H1 (cell line): ENCODE measurements at regions not wholly inside any gene's neighbourhood (a gene's known extent, or its start where the extent isn't known, plus 50 kb on each side); places are given as distances from the start of the nearest gene placed in this dataset.

Experiments used
- CTCF ChIA-PET: fragments of 300-600 bp; sonication (Branson Sonifier 250); formaldehyde crosslinking; loops from one replicate; lab custom pipeline; 2021; ENCODE audit not compliant: partially characterized antibody; lab: Charles Lee
- POLR2A ChIA-PET: fragments of 300-600 bp; sonication (Branson Sonifier 250); formaldehyde crosslinking; loops from one replicate; lab custom pipeline; 2021; ENCODE audit warnings: inconsistent platforms; ENCODE audit not compliant: partially characterized antibody; lab: Charles Lee
- DNase-seq, 2 experiments: peaks; one replicate each; pipeline versions ENCODE4 v3.0.0 to v3.0.0-alpha.2; 2010 to 2022; ENCODE audit warnings: low spot score in 2 of 2, low read depth in 1 of 2, mixed read lengths in 1 of 2
- FAIRE-seq: peaks from 2 replicates; lab custom pipeline; 2011; peaks lifted over from hg19 to GRCh38; lab: Jason Lieb, UNC
- H2AFZ ChIP-seq: 2 replicates; pipeline ENCODE4 v1.8.1; 2012; ENCODE audit warnings: low read length, inconsistent platforms
- H2AK5ac ChIP-seq: 2 replicates; pipeline ENCODE4 v1.6.1; 2013; ENCODE audit warnings: low read depth, low read length
- H2BK120ac ChIP-seq: replicated peaks from 2 replicates; pipeline ENCODE3; 2013; ENCODE audit warnings: low read depth, low read length, inconsistent platforms
- H2BK12ac ChIP-seq: 2 replicates; pipeline ENCODE4 v1.6.1; 2013; ENCODE audit warnings: low read depth, low read length
- H2BK15ac ChIP-seq: 2 replicates; pipeline ENCODE4 v1.6.1; 2013; ENCODE audit warnings: low read length
- H2BK20ac ChIP-seq: 2 replicates; pipeline ENCODE4 v1.6.1; 2013; ENCODE audit warnings: low read length
- H2BK5ac ChIP-seq: 2 replicates; pipeline ENCODE4 v1.6.1; 2013; ENCODE audit warnings: low read depth, low read length
- H3K14ac ChIP-seq: 2 replicates; pipeline ENCODE4 v1.6.1; 2013; ENCODE audit warnings: inconsistent platforms; ENCODE audit not compliant: insufficient read length
- H3K18ac ChIP-seq: 2 replicates; pipeline ENCODE4 v1.6.1; 2013; ENCODE audit warnings: low read length; ENCODE audit errors: extremely low read depth
- H3K23ac ChIP-seq: 2 replicates; pipeline ENCODE4 v1.6.1; 2013; ENCODE audit warnings: inconsistent platforms; ENCODE audit not compliant: insufficient read length
- H3K23me2 ChIP-seq: 2 replicates; pipeline ENCODE4 v1.6.1; 2013; ENCODE audit warnings: low read depth, low read length
- H3K27ac ChIP-seq: 2 replicates; pipeline ENCODE4 v1.6.1; 2011; ENCODE audit warnings: low read depth, low read length, inconsistent platforms
- H3K27me3 ChIP-seq, 4 experiments: replicated peaks in 1 of 4; 1 replicate in 1 of 4; 2 replicates in 3 of 4; pipeline versions ENCODE4 v1.6.1 to v1.8.1; 2011 to 2013; ENCODE audit warnings: low read length in 3 of 4, mild to moderate bottlenecking in 3 of 4, inconsistent platforms in 2 of 4, mixed read lengths in 2 of 4, moderate library complexity in 1 of 4; ENCODE audit not compliant: control insufficient read depth in 3 of 4, insufficient read depth in 3 of 4; ENCODE audit errors: extremely low read depth in 1 of 4
- H3K36me3 ChIP-seq, 4 experiments: 2 replicates each; pipeline versions ENCODE4 v1.6.1 to v1.8.1; 2011 to 2013; ENCODE audit warnings: mild to moderate bottlenecking in 4 of 4, low read length in 3 of 4, moderate library complexity in 2 of 4, control low read depth in 1 of 4, inconsistent platforms in 1 of 4; ENCODE audit not compliant: insufficient read depth in 4 of 4, control insufficient read depth in 2 of 4
- H3K4ac ChIP-seq: replicated peaks from 2 replicates; pipeline ENCODE3; 2013; ENCODE audit warnings: low read length, low read depth, mixed read lengths, inconsistent platforms; ENCODE audit not compliant: insufficient read length
- H3K4me1 ChIP-seq, 4 experiments: replicated peaks in 1 of 4; 1 replicate in 1 of 4; 2 replicates in 3 of 4; pipeline versions ENCODE4 v1.6.1 to v1.8.1; 2011 to 2013; ENCODE audit warnings: low read length in 3 of 4, inconsistent platforms in 2 of 4, mixed read lengths in 1 of 4; ENCODE audit not compliant: insufficient read depth in 4 of 4, control insufficient read depth in 3 of 4
- H3K4me2 ChIP-seq, 2 experiments: 2 replicates each; pipeline versions ENCODE4 v1.6.1 to v1.8.1; 2011 to 2013; ENCODE audit warnings: low read depth in 2 of 2, low read length in 2 of 2, control low read depth in 1 of 2, inconsistent platforms in 1 of 2, mild to moderate bottlenecking in 1 of 2; ENCODE audit not compliant: insufficient read depth in 1 of 2
- H3K4me3 ChIP-seq, 4 experiments: fragments of 200-600, 300-600 bp in 1 of 4; sonication (generic), shearing (Covaris generic), sonication (Bioruptor Twin) in 1 of 4; 2 replicates each; pipeline versions ENCODE4 v1.5.1 to v1.8.1; 2011 to 2016; ENCODE audit warnings: low read length in 4 of 4, low read depth in 3 of 4, control low read depth in 2 of 4, inconsistent platforms in 2 of 4, mild to moderate bottlenecking in 2 of 4, mixed read lengths in 1 of 4, moderate library complexity in 1 of 4; ENCODE audit not compliant: insufficient read depth in 2 of 4; ENCODE audit errors: extremely low read depth in 1 of 4
- H3K56ac ChIP-seq: replicated peaks from 2 replicates; pipeline ENCODE3; 2013; ENCODE audit warnings: low read depth, mild to moderate bottlenecking, mixed read lengths, low read length, inconsistent platforms; ENCODE audit not compliant: insufficient read length
- H3K79me1 ChIP-seq: 2 replicates; pipeline ENCODE4 v1.6.1; 2013; ENCODE audit warnings: low read depth, low read length, control low read depth
- H3K79me2 ChIP-seq, 2 experiments: 2 replicates each; pipeline versions ENCODE4 v1.6.1 to v1.8.1; 2012 to 2013; ENCODE audit warnings: low read length in 2 of 2, mild to moderate bottlenecking in 2 of 2, inconsistent platforms in 1 of 2; ENCODE audit not compliant: insufficient read depth in 2 of 2, control insufficient read depth in 1 of 2
- H3K9ac ChIP-seq, 4 experiments: replicated peaks in 1 of 4; 1 replicate in 1 of 4; 2 replicates in 3 of 4; pipeline versions ENCODE4 v1.6.1 to v1.8.1; 2011 to 2013; ENCODE audit warnings: low read depth in 3 of 4, low read length in 3 of 4, control low read depth in 2 of 4, mild to moderate bottlenecking in 2 of 4, moderate library complexity in 2 of 4, inconsistent platforms in 1 of 4; ENCODE audit errors: extremely low read depth in 1 of 4
- H3K9me3 ChIP-seq, 2 experiments: 2 replicates each; pipeline versions ENCODE4 v1.6.1 to v1.8.1; 2012 to 2013; ENCODE audit warnings: mild to moderate bottlenecking in 2 of 2, moderate library complexity in 2 of 2, control low read depth in 1 of 2, inconsistent platforms in 1 of 2, low read depth in 1 of 2, low read length in 1 of 2, mixed read lengths in 1 of 2; ENCODE audit not compliant: insufficient read depth in 2 of 2
- H4K20me1 ChIP-seq, 2 experiments: replicated peaks in 1 of 2; 2 replicates each; pipeline versions ENCODE3 to v1.8.1; 2011 to 2013; ENCODE audit warnings: inconsistent platforms in 2 of 2, low read length in 2 of 2, mild to moderate bottlenecking in 1 of 2; ENCODE audit not compliant: insufficient read depth in 2 of 2, control insufficient read depth in 1 of 2
- H4K5ac ChIP-seq: 2 replicates; pipeline ENCODE4 v1.6.1; 2013; ENCODE audit warnings: low read length, low read depth, mixed read lengths, inconsistent platforms; ENCODE audit not compliant: insufficient read length
- H4K8ac ChIP-seq: 2 replicates; pipeline ENCODE4 v1.8.0; 2013; ENCODE audit warnings: mild to moderate bottlenecking, moderate library complexity, low read length, inconsistent platforms; ENCODE audit not compliant: insufficient read depth; ENCODE audit errors: extremely low read depth
- H4K91ac ChIP-seq: replicated peaks from 2 replicates; pipeline ENCODE3; 2013; ENCODE audit warnings: low read length, mixed read lengths, inconsistent platforms; ENCODE audit not compliant: insufficient read length
- ATF3 ChIP-seq: IDR thresholded peaks from 2 replicates; pipeline ENCODE4 v1.6.1; 2011; ENCODE audit warnings: low read depth, mild to moderate bottlenecking, low read length; ENCODE audit not compliant: insufficient read depth
- BCL11A ChIP-seq, 2 experiments: IDR thresholded peaks; one replicate each; pipeline ENCODE4 v1.6.1; 2011; ENCODE audit warnings: low read depth in 2 of 2, low read length in 2 of 2, mild to moderate bottlenecking in 2 of 2
- CBX5 ChIP-seq: fragments of 300-800, 300-1000 bp; sonication (generic); IDR thresholded peaks from 2 replicates; pipeline ENCODE4 v1.7.1; 2016; ENCODE audit warnings: antibody characterized with exemption, low read length, low read depth
- CBX8 ChIP-seq: fragments of 300-800, 300-1000 bp; sonication (generic); IDR thresholded peaks from 2 replicates; pipeline ENCODE4 v1.7.1; 2016; ENCODE audit warnings: low read depth, low read length, borderline replicate concordance
- HDAC6 ChIP-seq: IDR thresholded peaks from one replicate; pipeline ENCODE4 v1.7.1; 2012; ENCODE audit warnings: low read depth, mild to moderate bottlenecking, inconsistent platforms, low read length, moderate library complexity
- KDM5A ChIP-seq: fragments of 200-600 bp; IDR thresholded peaks from 2 replicates; pipeline ENCODE4 v1.7.1; 2012; ENCODE audit warnings: mild to moderate bottlenecking, low read length, inconsistent platforms, mixed read lengths
- NRF1 ChIP-seq: IDR thresholded peaks from 2 replicates; pipeline ENCODE4 v1.6.1; 2011; ENCODE audit warnings: mild to moderate bottlenecking, low read depth, low read length, improper control_type of control experiment
- SIN3A ChIP-seq, 2 experiments: IDR thresholded peaks in 1 of 2; conservative IDR thresholded peaks in 1 of 2; 2 replicates each; pipeline ENCODE4 v1.6.1; 2011 to 2012; ENCODE audit warnings: low read length in 2 of 2, improper control_type of control experiment in 1 of 2, low read depth in 1 of 2, mild to moderate bottlenecking in 1 of 2
- SP2 ChIP-seq: IDR thresholded peaks from 2 replicates; pipeline ENCODE4 v1.6.1; 2012; ENCODE audit warnings: mild to moderate bottlenecking, low read length, inconsistent platforms
- TCF12 ChIP-seq: IDR thresholded peaks from 2 replicates; pipeline ENCODE4 v1.6.1; 2011; ENCODE audit warnings: low read depth, mild to moderate bottlenecking, low read length
- WGBS, 2 experiments: shearing (Covaris generic) in 1 of 2; methylation state at CpG; one replicate each; pipeline versions ENCODE4 v1.1.6 to v1.1.7; 2013 to 2015; ENCODE audit warnings: low lambda C conversion rate in 2 of 2, mixed read lengths in 2 of 2, inconsistent platforms in 1 of 2, low coverage in 1 of 2, missing lambda C conversion rate in 1 of 2; ENCODE audit not compliant: insufficient replicate concordance in 2 of 2, insufficient coverage in 1 of 2, insufficient read length in 1 of 2; ENCODE audit errors: extremely low coverage in 1 of 2, missing lambda C conversion rate in 1 of 2; 5-methylcytosine and 5-hydroxymethylcytosine counted together
- TF ChIP-seq, protein P1 (sequence below): IDR thresholded peaks from 2 replicates; pipeline ENCODE4 v1.6.1; 2012; ENCODE audit warnings: inconsistent platforms
- TF ChIP-seq, protein P2 (sequence below): IDR thresholded peaks from 2 replicates; pipeline ENCODE4 v1.6.1; 2012; ENCODE audit warnings: inconsistent platforms

GRCh38 chr6:167760979-167761793 lies 65.5 kb upstream of the AFDN start:
- no peak for DNase-seq
- TF ChIP-seq SP2: no peak
- TF ChIP-seq TCF12: no peak
- TF ChIP-seq BCL11A (IDR thresholded peaks at IDR 0.05; ENCODE audit: low read depth in 2 of 2, low read length in 2 of 2): no peak
- no peak for TF ChIP-seq ATF3
- TF ChIP-seq, protein P1, sequence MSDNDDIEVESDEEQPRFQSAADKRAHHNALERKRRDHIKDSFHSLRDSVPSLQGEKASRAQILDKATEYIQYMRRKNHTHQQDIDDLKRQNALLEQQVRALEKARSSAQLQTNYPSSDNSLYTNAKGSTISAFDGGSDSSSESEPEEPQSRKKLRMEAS: no peak
- TF ChIP-seq, protein P2, sequence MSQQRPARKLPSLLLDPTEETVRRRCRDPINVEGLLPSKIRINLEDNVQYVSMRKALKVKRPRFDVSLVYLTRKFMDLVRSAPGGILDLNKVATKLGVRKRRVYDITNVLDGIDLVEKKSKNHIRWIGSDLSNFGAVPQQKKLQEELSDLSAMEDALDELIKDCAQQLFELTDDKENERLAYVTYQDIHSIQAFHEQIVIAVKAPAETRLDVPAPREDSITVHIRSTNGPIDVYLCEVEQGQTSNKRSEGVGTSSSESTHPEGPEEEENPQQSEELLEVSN: no peak
- TF ChIP-seq SIN3A (conservative IDR thresholded peaks at IDR 0.05 in 1 of 2, IDR thresholded peaks at IDR 0.05 in 1 of 2; ENCODE audit: low read depth in 1 of 2, low read length in 2 of 2): no peak
- TF ChIP-seq KDM5A: no peak
- no peak for TF ChIP-seq CBX5
- TF ChIP-seq NRF1: no peak
- no peak for TF ChIP-seq HDAC6
- no peak for TF ChIP-seq CBX8

More at GRCh38 chr6:167760979-167761793, 65.5 kb upstream of the AFDN start:
- POLR2A ChIA-PET: no interaction called here
- Histone ChIP-seq H4K91ac (no peak overlapping the region), H4K20me1 (no peaks in the 10 kb centered on the region), H3K56ac (no peak overlapping the region), H3K27me3 (no peaks in the 10 kb centered on the region), H4K5ac (no peak overlapping the region), H2BK120ac (no peak overlapping the region), H3K18ac (no peak overlapping the region), H2AFZ (no peak overlapping the region), H3K79me2 (no peaks in the 10 kb centered on the region), H3K9me3 (no peaks in the 10 kb centered on the region), H4K8ac (no peak overlapping the region), H2BK15ac (no peak overlapping the region), H3K4me2 (no peak overlapping the region), H2BK20ac (no peak overlapping the region), H3K23ac (no peak overlapping the region), H3K14ac (no peak overlapping the region), H3K4ac (no peak overlapping the region), H2BK12ac (no peak overlapping the region), H2BK5ac (no peak overlapping the region), H3K4me1 (no peaks in the 10 kb centered on the region), H3K4me3 (no peak overlapping the region), H3K27ac (no peak overlapping the region), H3K9ac (no peak overlapping the region), H3K79me1 (no peaks in the 10 kb centered on the region; the same call in 1 of the 2 replicates), H3K23me2 (no peaks in the 10 kb centered on the region), H2AK5ac (no peak overlapping the region), H3K36me3 (no peaks in the 10 kb centered on the region)
- CTCF ChIA-PET: interaction anchor here (1.3 kb wide), 1 partner anchor 15 kb away, joined by 3 read pairs; no protein-coding TSS in a partner anchor
- 90% methylated on average over 18 of the region's 18 CpGs; no CpG with 5 or more reads in 1 of the 2 experiments for WGBS, 2 experiments
- no peak for FAIRE-seq
